ENCODE measurements at regions not wholly inside any gene's neighbourhood (a gene's known extent, or its start where the extent isn't known, plus 50 kb on each side); places are given as distances from the start of the nearest gene placed in this dataset.

DNA sequence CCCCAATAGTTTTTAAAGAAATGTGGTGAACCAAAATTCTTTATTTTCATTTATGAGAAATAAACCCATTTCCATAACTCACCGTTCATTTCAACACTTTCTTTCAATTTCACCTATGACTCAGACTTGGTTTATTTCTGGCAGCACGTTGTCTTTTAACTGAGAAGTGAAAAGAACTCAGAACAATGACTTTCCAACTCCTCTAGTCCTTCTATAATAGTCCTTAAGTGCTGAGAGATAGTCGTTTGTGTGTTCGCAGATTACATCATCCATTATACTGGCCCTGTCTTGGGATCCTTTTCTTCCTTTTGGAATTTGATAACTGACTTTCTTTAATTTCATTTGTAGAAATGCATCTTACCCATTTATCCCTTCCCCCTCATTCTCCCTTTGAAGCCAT is 113.6 kb downstream of the GLUD2 start:
- Mint-ChIP-seq H3K4me3 (no peak overlapping the region), H3K4me1 (peaks cover 8% of the 10 kb centered on the region), H3K27ac (no peak overlapping the region), H3K27me3 (ENCODE audit: low read depth) (no peaks in the 10 kb centered on the region), H3K36me3 (no peaks in the 10 kb centered on the region), H3K9me3 (peaks cover 9% of the 10 kb centered on the region)
- TF ChIP-seq, protein P1, sequence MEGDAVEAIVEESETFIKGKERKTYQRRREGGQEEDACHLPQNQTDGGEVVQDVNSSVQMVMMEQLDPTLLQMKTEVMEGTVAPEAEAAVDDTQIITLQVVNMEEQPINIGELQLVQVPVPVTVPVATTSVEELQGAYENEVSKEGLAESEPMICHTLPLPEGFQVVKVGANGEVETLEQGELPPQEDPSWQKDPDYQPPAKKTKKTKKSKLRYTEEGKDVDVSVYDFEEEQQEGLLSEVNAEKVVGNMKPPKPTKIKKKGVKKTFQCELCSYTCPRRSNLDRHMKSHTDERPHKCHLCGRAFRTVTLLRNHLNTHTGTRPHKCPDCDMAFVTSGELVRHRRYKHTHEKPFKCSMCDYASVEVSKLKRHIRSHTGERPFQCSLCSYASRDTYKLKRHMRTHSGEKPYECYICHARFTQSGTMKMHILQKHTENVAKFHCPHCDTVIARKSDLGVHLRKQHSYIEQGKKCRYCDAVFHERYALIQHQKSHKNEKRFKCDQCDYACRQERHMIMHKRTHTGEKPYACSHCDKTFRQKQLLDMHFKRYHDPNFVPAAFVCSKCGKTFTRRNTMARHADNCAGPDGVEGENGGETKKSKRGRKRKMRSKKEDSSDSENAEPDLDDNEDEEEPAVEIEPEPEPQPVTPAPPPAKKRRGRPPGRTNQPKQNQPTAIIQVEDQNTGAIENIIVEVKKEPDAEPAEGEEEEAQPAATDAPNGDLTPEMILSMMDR (IDR thresholded peaks at IDR 0.05; ENCODE audit: unreplicated experiment): no peak
- DNase-seq (ENCODE audit: low spot score in 2 of 2, unreplicated experiment in 2 of 2): no peak

DNA sequence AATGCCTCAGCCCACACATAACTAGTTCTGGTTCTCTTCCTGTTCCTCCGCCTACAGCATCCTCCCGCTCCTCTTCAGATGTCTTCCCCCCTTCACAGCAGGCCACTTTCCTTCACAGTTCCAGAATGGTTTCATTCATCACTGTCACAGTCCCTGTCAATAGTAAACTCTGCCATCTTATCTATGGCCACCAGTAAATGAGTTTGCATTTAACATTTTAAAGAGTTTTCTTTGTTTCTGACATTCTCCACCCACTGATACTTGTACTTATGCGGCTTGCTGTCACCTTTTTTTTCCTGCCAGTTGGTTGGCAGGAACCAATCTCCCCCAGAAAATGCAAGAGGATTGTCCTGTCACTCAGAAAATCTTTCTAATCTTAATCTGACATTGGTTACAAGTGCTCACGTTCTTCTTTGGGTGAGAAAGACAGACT is 114.1 kb downstream of the GLUD2 start:
- H3K27ac Mint-ChIP-seq: no peak overlapping the region
- peaks cover 9% of the 10 kb centered on the region for H3K9me3 Mint-ChIP-seq
- H3K4me1 Mint-ChIP-seq: peaks cover 8% of the 10 kb centered on the region
- H3K36me3 Mint-ChIP-seq: no peaks in the 10 kb centered on the region
- TF ChIP-seq, protein P1 (IDR thresholded peaks at IDR 0.05; ENCODE audit: unreplicated experiment): no peak
- H3K4me3 Mint-ChIP-seq: no peak overlapping the region
- no peak for DNase-seq (ENCODE audit: low spot score in 2 of 2, unreplicated experiment in 2 of 2)
- no peaks in the 10 kb centered on the region for H3K27me3 Mint-ChIP-seq (ENCODE audit: low read depth)

DNA sequence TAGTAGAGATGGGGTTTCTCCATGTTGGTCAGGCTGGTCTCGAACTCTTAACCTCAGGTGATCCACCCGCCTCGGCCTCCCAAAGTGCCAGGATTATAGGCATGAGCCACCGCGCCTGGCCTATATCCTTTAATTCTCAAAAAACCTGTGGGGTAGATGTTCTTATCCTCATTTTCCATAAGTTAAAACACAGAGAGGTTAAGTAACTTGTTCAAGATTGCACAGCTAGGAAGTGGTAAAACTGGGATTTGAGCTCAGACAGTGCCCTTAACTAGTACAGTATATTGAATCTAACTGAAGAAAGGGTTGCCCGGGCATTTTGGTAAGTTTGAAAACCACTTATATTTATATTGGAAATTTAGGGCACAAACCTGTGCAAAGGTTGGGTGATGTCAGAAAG is 116.0 kb downstream of the GLUD2 start:
- no peak for DNase-seq (ENCODE audit: low spot score in 2 of 2, unreplicated experiment in 2 of 2)
- H3K9me3 Mint-ChIP-seq: peaks cover 1% of the 10 kb centered on the region

DNA sequence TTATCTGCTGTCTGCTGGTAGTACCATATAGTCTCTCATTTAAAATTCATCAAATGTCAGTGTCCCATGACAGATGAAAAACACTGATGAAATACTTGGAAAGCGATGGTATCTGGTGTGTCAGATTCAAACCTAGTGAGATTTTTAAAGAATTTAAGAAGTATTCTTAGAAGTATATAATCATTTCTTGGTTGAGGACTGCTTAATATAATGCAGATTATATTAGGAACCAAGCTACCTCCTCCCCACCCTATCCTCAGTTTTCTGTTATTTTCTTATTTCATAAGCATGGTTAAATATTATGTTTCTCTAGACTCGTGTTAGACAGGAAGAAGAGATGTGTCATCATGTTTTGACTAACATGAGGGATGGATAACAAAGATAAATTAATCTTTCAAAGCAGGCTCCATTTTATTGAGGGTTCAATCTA is 118.5 kb downstream of the GLUD2 start:
- no peak overlapping the region for H3K4me3 Mint-ChIP-seq
- TF ChIP-seq, protein P1 (IDR thresholded peaks at IDR 0.05; ENCODE audit: unreplicated experiment): no peak
- no peaks in the 10 kb centered on the region for H3K36me3 Mint-ChIP-seq
- H3K9me3 Mint-ChIP-seq: peaks cover 17% of the 10 kb centered on the region
- no peak for DNase-seq (ENCODE audit: low spot score in 2 of 2, unreplicated experiment in 2 of 2)
- peaks cover 2% of the 10 kb centered on the region for H3K4me1 Mint-ChIP-seq
- no peaks in the 10 kb centered on the region for H3K27me3 Mint-ChIP-seq (ENCODE audit: low read depth)
- H3K27ac Mint-ChIP-seq: no peak overlapping the region

More for the DNA sequence above, 116.0 kb downstream of the GLUD2 start:
- TF ChIP-seq, protein P1 (IDR thresholded peaks at IDR 0.05; ENCODE audit: unreplicated experiment): no peak
- Mint-ChIP-seq H3K4me1 (peaks cover 8% of the 10 kb centered on the region), H3K27me3 (ENCODE audit: low read depth) (no peaks in the 10 kb centered on the region), H3K4me3 (no peak overlapping the region), H3K27ac (no peak overlapping the region), H3K36me3 (no peaks in the 10 kb centered on the region)

DNA sequence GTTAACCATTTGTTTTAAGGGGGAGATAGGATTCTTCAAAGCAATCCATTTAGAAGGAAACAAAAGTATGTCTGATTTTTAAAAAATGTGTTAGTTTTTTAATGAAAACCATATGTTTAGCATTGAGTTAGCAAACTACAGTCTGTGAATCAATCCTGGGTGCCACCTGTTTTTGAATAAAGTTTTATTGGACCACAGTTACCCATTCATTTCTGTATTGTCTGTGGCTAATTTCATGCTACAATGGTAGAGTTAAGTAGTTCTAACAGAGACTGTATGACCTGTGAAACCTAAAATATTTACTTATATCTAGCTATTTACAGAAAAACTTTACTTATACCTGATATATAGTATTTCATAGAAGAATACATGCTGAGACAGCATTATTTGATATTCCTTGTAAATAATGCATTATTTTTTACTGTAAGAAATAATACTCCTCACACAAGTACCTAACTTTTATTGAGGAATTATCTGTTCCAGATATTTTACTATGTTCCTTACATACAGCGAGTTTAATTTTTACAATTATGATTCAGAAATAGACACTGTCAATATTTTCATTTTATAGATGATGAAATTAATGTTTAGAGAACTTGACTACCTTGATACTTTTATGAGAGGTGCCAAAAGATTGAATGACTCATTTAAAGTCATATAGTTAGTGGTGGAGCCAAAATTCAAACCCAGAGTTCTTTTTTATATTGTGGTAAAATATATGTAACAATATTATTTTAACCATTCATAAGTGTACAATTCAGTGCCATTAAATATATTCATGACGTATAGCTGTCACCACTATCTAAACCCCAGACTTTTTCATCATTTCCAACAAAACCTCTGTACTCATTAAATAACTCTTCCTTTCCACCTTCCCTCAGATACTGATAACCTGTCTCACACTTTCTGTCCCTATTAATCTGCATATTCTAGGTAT is 122.0 kb downstream of the GLUD2 start:
- Mint-ChIP-seq H3K27ac (no peak overlapping the region), H3K36me3 (no peaks in the 10 kb centered on the region), H3K27me3 (ENCODE audit: low read depth) (no peaks in the 10 kb centered on the region), H3K4me3 (no peak overlapping the region), H3K4me1 (no peaks in the 10 kb centered on the region), H3K9me3 (peaks cover 31% of the 10 kb centered on the region)
- TF ChIP-seq, protein P1 (IDR thresholded peaks at IDR 0.05; ENCODE audit: unreplicated experiment): no peak
- DNase-seq (ENCODE audit: low spot score in 2 of 2, unreplicated experiment in 2 of 2): no peak

All from mesothelial cell of epicardium (in vitro differentiated cells).